ENCODE measurements at regions not wholly inside any gene's neighbourhood (a gene's known extent, or its start where the extent isn't known, plus 50 kb on each side); places are given as distances from the start of the nearest gene placed in this dataset.
"Not testable (repeated sequence)": the region's sequence is repeated elsewhere in the genome, so short reads cannot be mapped to it uniquely, and the experiment has no call there.

- H3K4me1 ChIP-seq (ENCODE audit: control insufficient read depth in 5 of 5, insufficient read depth in 5 of 5, low read length in 5 of 5), result no peaks in the 10 kb centered on the region
- H3K27ac ChIP-seq (ENCODE audit: low read depth, low read length), result no peak overlapping the region
- no peaks in the 10 kb centered on the region for H3K36me3 ChIP-seq (ENCODE audit: control insufficient read depth in 5 of 5, insufficient read depth in 5 of 5, low read length in 5 of 5)
- no peak overlapping the region for H3K9ac ChIP-seq (ENCODE audit: low read length in 5 of 5)
- no peak overlapping the region for H3K4me3 ChIP-seq (ENCODE audit: low read depth in 1 of 5, low read length in 5 of 5)
- H3K27me3 ChIP-seq (ENCODE audit: control insufficient read depth in 5 of 5, insufficient read depth in 4 of 5, low read length in 5 of 5), result no peaks in the 10 kb centered on the region
- H3K9me3 ChIP-seq (ENCODE audit: control insufficient read depth in 5 of 5, low read length in 5 of 5), result peaks cover 0 to 5% (median 0%) of the 10 kb centered on the region in 5 donors
Observed at GRCh38 chr12:68434391-68435298, 102.5 kb upstream of the MDM1 start.

GRCh38 chr12:68435299-68435637 is 103.1 kb upstream of the MDM1 start:
- H3K4me3 ChIP-seq (ENCODE audit: low read depth in 1 of 5, low read length in 5 of 5), result no peak overlapping the region
- H3K36me3 ChIP-seq (ENCODE audit: control insufficient read depth in 5 of 5, insufficient read depth in 5 of 5, low read length in 5 of 5), result no peaks in the 10 kb centered on the region
- no peak overlapping the region for H3K27ac ChIP-seq (ENCODE audit: low read depth, low read length)
- peaks cover 0 to 5% (median 0%) of the 10 kb centered on the region in 5 donors for H3K9me3 ChIP-seq (ENCODE audit: control insufficient read depth in 5 of 5, low read length in 5 of 5)
- H3K9ac ChIP-seq (ENCODE audit: low read length in 5 of 5), result no peak overlapping the region
- H3K4me1 ChIP-seq (ENCODE audit: control insufficient read depth in 5 of 5, insufficient read depth in 5 of 5, low read length in 5 of 5), result peaks cover 0 to 2% (median 0%) of the 10 kb centered on the region in 5 donors
- no peaks in the 10 kb centered on the region for H3K27me3 ChIP-seq (ENCODE audit: control insufficient read depth in 5 of 5, insufficient read depth in 4 of 5, low read length in 5 of 5)

GRCh38 chr12:68435816-68436215 is 103.7 kb upstream of the MDM1 start:
- H3K9me3 ChIP-seq (ENCODE audit: control insufficient read depth in 5 of 5, low read length in 5 of 5), result peaks cover 0 to 5% (median 0%) of the 10 kb centered on the region in 5 donors
- no peak overlapping the region for H3K4me3 ChIP-seq (ENCODE audit: low read depth in 1 of 5, low read length in 5 of 5)
- no peak overlapping the region for H3K9ac ChIP-seq (ENCODE audit: low read length in 5 of 5)
- no peak overlapping the region for H3K27ac ChIP-seq (ENCODE audit: low read depth, low read length)
- no peaks in the 10 kb centered on the region for H3K27me3 ChIP-seq (ENCODE audit: control insufficient read depth in 5 of 5, insufficient read depth in 4 of 5, low read length in 5 of 5)
- H3K4me1 ChIP-seq (ENCODE audit: control insufficient read depth in 5 of 5, insufficient read depth in 5 of 5, low read length in 5 of 5), result peaks cover 0 to 2% (median 0%) of the 10 kb centered on the region in 5 donors
- no peaks in the 10 kb centered on the region for H3K36me3 ChIP-seq (ENCODE audit: control insufficient read depth in 5 of 5, insufficient read depth in 5 of 5, low read length in 5 of 5)

GRCh38 chr12:68438601-68439000 is 106.4 kb upstream of the MDM1 start:
- no peak overlapping the region for H3K4me3 ChIP-seq (ENCODE audit: low read depth in 1 of 5, low read length in 5 of 5)
- H3K9ac ChIP-seq (ENCODE audit: low read length in 5 of 5), result no peak overlapping the region
- no peak overlapping the region for H3K27ac ChIP-seq (ENCODE audit: low read depth, low read length)
- H3K9me3 ChIP-seq (ENCODE audit: control insufficient read depth in 5 of 5, low read length in 5 of 5), result peaks cover 0 to 5% (median 0%) of the 10 kb centered on the region in 5 donors
- no peaks in the 10 kb centered on the region for H3K36me3 ChIP-seq (ENCODE audit: control insufficient read depth in 5 of 5, insufficient read depth in 5 of 5, low read length in 5 of 5)
- H3K27me3 ChIP-seq (ENCODE audit: control insufficient read depth in 5 of 5, insufficient read depth in 4 of 5, low read length in 5 of 5), result no peaks in the 10 kb centered on the region
- peaks cover 0 to 2% (median 0%) of the 10 kb centered on the region in 5 donors for H3K4me1 ChIP-seq (ENCODE audit: control insufficient read depth in 5 of 5, insufficient read depth in 5 of 5, low read length in 5 of 5)

- Histone ChIP-seq H3K27ac (ENCODE audit: low read depth, low read length) (no peak overlapping the region), H3K9ac (ENCODE audit: low read length in 5 of 5) (no peak overlapping the region), H3K36me3 (ENCODE audit: control insufficient read depth in 5 of 5, insufficient read depth in 5 of 5, low read length in 5 of 5) (no peaks in the 10 kb centered on the region)
Observed at GRCh38 chr12:68439368-68440045, 107.3 kb upstream of the MDM1 start.

GRCh38 chr12:68440068-68440581 is 108.0 kb upstream of the MDM1 start:
- Histone ChIP-seq H3K9ac (ENCODE audit: low read length in 5 of 5) (no peak overlapping the region), H3K4me3 (ENCODE audit: low read depth in 1 of 5, low read length in 5 of 5) (no peak overlapping the region), H3K4me1 (ENCODE audit: control insufficient read depth in 5 of 5, insufficient read depth in 5 of 5, low read length in 5 of 5) (peaks cover 0 to 2% (median 0%) of the 10 kb centered on the region in 5 donors), H3K36me3 (ENCODE audit: control insufficient read depth in 5 of 5, insufficient read depth in 5 of 5, low read length in 5 of 5) (no peaks in the 10 kb centered on the region), H3K27ac (ENCODE audit: low read depth, low read length) (no peak overlapping the region), H3K9me3 (ENCODE audit: control insufficient read depth in 5 of 5, low read length in 5 of 5) (peaks cover 0 to 6% (median 3%) of the 10 kb centered on the region in 5 donors), H3K27me3 (ENCODE audit: control insufficient read depth in 5 of 5, insufficient read depth in 4 of 5, low read length in 5 of 5) (no peaks in the 10 kb centered on the region)

More at GRCh38 chr12:68439368-68440045, 107.3 kb upstream of the MDM1 start:
- no peaks in the 10 kb centered on the region for H3K27me3 ChIP-seq (ENCODE audit: control insufficient read depth in 5 of 5, insufficient read depth in 4 of 5, low read length in 5 of 5)
- H3K4me1 ChIP-seq (ENCODE audit: control insufficient read depth in 5 of 5, insufficient read depth in 5 of 5, low read length in 5 of 5), result peaks cover 0 to 2% (median 0%) of the 10 kb centered on the region in 5 donors
- no peak overlapping the region for H3K4me3 ChIP-seq (ENCODE audit: low read depth in 1 of 5, low read length in 5 of 5)
- peaks cover 0 to 7% (median 4%) of the 10 kb centered on the region in 5 donors for H3K9me3 ChIP-seq (ENCODE audit: control insufficient read depth in 5 of 5, low read length in 5 of 5)

- Histone ChIP-seq H3K27ac (ENCODE audit: low read depth, low read length) (no peak overlapping the region), H3K4me3 (ENCODE audit: low read depth in 1 of 5, low read length in 5 of 5) (no peak overlapping the region), H3K36me3 (ENCODE audit: control insufficient read depth in 5 of 5, insufficient read depth in 5 of 5, low read length in 5 of 5) (no peaks in the 10 kb centered on the region), H3K4me1 (ENCODE audit: control insufficient read depth in 5 of 5, insufficient read depth in 5 of 5, low read length in 5 of 5) (peaks cover 0 to 9% (median 8%) of the 10 kb centered on the region in 5 donors), H3K9me3 (ENCODE audit: control insufficient read depth in 5 of 5, low read length in 5 of 5) (peaks cover 0 to 5% (median 0%) of the 10 kb centered on the region in 5 donors), H3K9ac (ENCODE audit: low read length in 5 of 5) (no peak overlapping the region), H3K27me3 (ENCODE audit: control insufficient read depth in 5 of 5, insufficient read depth in 4 of 5, low read length in 5 of 5) (no peaks in the 10 kb centered on the region)
Observed at GRCh38 chr12:68441167-68441566, 109.0 kb upstream of the MDM1 start.

GRCh38 chr12:68442353-68442972 is 110.3 kb upstream of the MDM1 start:
- not testable (repeated sequence) for H3K9me3 ChIP-seq (ENCODE audit: control insufficient read depth in 5 of 5, low read length in 5 of 5); H3K27ac ChIP-seq (ENCODE audit: low read depth, low read length); H3K4me3 ChIP-seq (ENCODE audit: low read depth in 1 of 5, low read length in 5 of 5); H3K27me3 ChIP-seq (ENCODE audit: control insufficient read depth in 5 of 5, insufficient read depth in 4 of 5, low read length in 5 of 5); H3K9ac ChIP-seq (ENCODE audit: low read length in 5 of 5); H3K36me3 ChIP-seq (ENCODE audit: control insufficient read depth in 5 of 5, insufficient read depth in 5 of 5, low read length in 5 of 5)
- peaks cover 0 to 22% (median 21%) of the 10 kb centered on the region in 5 donors for H3K4me1 ChIP-seq (ENCODE audit: control insufficient read depth in 5 of 5, insufficient read depth in 5 of 5, low read length in 5 of 5)

GRCh38 chr12:68443695-68444094 is 111.5 kb upstream of the MDM1 start:
- H3K9ac ChIP-seq (ENCODE audit: low read length in 5 of 5); H3K27me3 ChIP-seq (ENCODE audit: control insufficient read depth in 5 of 5, insufficient read depth in 4 of 5, low read length in 5 of 5); H3K36me3 ChIP-seq (ENCODE audit: control insufficient read depth in 5 of 5, insufficient read depth in 5 of 5, low read length in 5 of 5); H3K9me3 ChIP-seq (ENCODE audit: control insufficient read depth in 5 of 5, low read length in 5 of 5); H3K4me3 ChIP-seq (ENCODE audit: low read depth in 1 of 5, low read length in 5 of 5); H3K27ac ChIP-seq (ENCODE audit: low read depth, low read length): not testable (repeated sequence)
- H3K4me1 ChIP-seq (ENCODE audit: control insufficient read depth in 5 of 5, insufficient read depth in 5 of 5, low read length in 5 of 5), result peaks cover 0 to 28% (median 25%) of the 10 kb centered on the region in 5 donors

All from subcutaneous abdominal adipose tissue (tissue), 5 donors.